Upper lobe of left lung (tissue), 4 donors: ENCODE measurements at regions not wholly inside any gene's neighbourhood (a gene's known extent, or its start where the extent isn't known, plus 50 kb on each side); places are given as distances from the start of the nearest gene placed in this dataset.

Experiments
- EP300 ChIP-seq, 4 donors: sonication (generic); formaldehyde crosslinking; IDR thresholded peaks; one replicate each; pipeline ENCODE4 v1.5.1; 2017; ENCODE audit warnings: antibody characterized with exemption in 4 of 4, control low read depth in 2 of 4
- POLR2A ChIP-seq, 4 donors: fragments of 450-650 bp; IDR thresholded peaks; one replicate each; pipeline ENCODE4 v1.5.1; 2016 to 2017; ENCODE audit warnings: antibody characterized with exemption in 4 of 4, mild to moderate bottlenecking in 2 of 4
- POLR2AphosphoS5 ChIP-seq, 2 donors: sonication (generic); formaldehyde crosslinking; IDR thresholded peaks; one replicate each; pipeline ENCODE4 v1.5.1; 2017; ENCODE audit warnings: antibody characterized with exemption in 2 of 2
- TF ChIP-seq, protein P1 (sequence below), 6 experiments: fragments of 450-650 bp in 4 of 6; fragments of 200-600 bp in 2 of 6; sonication (generic) in 2 of 6; IDR thresholded peaks; one replicate each; pipeline ENCODE4 v1.5.1; 2016 to 2019; ENCODE audit warnings: antibody characterized with exemption in 6 of 6

DNA sequence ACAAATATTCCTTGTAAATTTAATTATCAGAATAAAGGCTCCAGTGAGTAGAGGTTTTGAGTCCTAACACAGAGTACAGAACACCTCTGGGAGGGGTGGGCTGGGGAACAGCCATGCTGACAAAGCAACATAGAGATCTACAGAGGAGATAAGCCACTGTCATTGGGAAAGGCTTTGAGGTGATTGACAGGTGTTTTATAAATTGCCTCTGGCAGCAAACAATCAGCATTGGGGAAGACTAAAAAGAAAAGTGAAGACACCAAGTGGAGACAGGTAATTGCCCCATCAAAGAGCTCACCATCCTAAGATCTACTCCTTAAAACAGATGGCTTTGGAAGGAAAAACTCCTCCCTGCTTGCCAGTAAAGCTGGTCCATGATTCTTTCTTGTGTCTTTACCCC, 189.7 kb upstream of the TLE4 start:
- TF ChIP-seq, protein P1, sequence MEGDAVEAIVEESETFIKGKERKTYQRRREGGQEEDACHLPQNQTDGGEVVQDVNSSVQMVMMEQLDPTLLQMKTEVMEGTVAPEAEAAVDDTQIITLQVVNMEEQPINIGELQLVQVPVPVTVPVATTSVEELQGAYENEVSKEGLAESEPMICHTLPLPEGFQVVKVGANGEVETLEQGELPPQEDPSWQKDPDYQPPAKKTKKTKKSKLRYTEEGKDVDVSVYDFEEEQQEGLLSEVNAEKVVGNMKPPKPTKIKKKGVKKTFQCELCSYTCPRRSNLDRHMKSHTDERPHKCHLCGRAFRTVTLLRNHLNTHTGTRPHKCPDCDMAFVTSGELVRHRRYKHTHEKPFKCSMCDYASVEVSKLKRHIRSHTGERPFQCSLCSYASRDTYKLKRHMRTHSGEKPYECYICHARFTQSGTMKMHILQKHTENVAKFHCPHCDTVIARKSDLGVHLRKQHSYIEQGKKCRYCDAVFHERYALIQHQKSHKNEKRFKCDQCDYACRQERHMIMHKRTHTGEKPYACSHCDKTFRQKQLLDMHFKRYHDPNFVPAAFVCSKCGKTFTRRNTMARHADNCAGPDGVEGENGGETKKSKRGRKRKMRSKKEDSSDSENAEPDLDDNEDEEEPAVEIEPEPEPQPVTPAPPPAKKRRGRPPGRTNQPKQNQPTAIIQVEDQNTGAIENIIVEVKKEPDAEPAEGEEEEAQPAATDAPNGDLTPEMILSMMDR (IDR thresholded peaks at IDR 0.05) = no peak
- TF ChIP-seq EP300 (IDR thresholded peaks at IDR 0.05) (no peak), POLR2A (IDR thresholded peaks at IDR 0.05) (no peak), POLR2AphosphoS5 (IDR thresholded peaks at IDR 0.05) (no peak)
